Panc1 (cell line): ENCODE measurements at regions not wholly inside any gene's neighbourhood (a gene's known extent, or its start where the extent isn't known, plus 50 kb on each side); places are given as distances from the start of the nearest gene placed in this dataset.

ENCODE experiments used
- CTCF ChIP-seq: fragments of 450-650 bp; IDR thresholded peaks from 2 replicates; pipeline ENCODE4 v1.5.1; 2017; ENCODE audit warnings: mild to moderate bottlenecking
- POLR2AphosphoS5 ChIP-seq: IDR thresholded peaks from 2 replicates; pipeline ENCODE4 v1.6.1; 2012; ENCODE audit warnings: mild to moderate bottlenecking, low read depth, low read length, moderate library complexity
- TF ChIP-seq, protein P1 (sequence below), 2 experiments: IDR thresholded peaks; 2 replicates each; pipeline ENCODE4 v1.6.1; 2011 to 2012; ENCODE audit warnings: low read depth in 2 of 2, control low read depth in 1 of 2, low read length in 1 of 2, mild to moderate bottlenecking in 1 of 2, moderate library complexity in 1 of 2; ENCODE audit not compliant: insufficient read depth in 1 of 2

DNA sequence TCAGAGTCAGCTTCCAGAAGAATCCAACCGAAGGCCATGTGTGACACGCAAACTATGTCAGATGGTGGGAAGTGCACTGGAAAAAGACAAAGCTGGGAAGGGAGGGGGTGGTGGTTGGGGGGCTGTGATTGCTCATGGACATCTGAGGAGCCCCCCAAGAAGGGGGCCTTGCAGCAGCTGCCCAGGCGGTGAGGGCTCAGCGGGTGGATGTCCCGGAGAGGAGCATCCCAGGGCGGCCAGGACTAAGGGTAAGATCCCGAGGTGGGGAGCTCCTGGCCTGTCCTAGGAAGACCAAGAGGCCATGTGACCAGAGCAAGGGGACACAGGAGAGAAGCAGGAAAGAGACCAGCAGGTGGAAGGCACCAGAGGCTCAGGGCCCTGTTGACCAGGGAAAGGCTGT, 299.5 kb downstream of the PREX1 start:
- TF ChIP-seq CTCF (no peak), POLR2AphosphoS5 (no peak)
- TF ChIP-seq, protein P1, sequence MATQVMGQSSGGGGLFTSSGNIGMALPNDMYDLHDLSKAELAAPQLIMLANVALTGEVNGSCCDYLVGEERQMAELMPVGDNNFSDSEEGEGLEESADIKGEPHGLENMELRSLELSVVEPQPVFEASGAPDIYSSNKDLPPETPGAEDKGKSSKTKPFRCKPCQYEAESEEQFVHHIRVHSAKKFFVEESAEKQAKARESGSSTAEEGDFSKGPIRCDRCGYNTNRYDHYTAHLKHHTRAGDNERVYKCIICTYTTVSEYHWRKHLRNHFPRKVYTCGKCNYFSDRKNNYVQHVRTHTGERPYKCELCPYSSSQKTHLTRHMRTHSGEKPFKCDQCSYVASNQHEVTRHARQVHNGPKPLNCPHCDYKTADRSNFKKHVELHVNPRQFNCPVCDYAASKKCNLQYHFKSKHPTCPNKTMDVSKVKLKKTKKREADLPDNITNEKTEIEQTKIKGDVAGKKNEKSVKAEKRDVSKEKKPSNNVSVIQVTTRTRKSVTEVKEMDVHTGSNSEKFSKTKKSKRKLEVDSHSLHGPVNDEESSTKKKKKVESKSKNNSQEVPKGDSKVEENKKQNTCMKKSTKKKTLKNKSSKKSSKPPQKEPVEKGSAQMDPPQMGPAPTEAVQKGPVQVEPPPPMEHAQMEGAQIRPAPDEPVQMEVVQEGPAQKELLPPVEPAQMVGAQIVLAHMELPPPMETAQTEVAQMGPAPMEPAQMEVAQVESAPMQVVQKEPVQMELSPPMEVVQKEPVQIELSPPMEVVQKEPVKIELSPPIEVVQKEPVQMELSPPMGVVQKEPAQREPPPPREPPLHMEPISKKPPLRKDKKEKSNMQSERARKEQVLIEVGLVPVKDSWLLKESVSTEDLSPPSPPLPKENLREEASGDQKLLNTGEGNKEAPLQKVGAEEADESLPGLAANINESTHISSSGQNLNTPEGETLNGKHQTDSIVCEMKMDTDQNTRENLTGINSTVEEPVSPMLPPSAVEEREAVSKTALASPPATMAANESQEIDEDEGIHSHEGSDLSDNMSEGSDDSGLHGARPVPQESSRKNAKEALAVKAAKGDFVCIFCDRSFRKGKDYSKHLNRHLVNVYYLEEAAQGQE (IDR thresholded peaks at IDR 0.05; ENCODE audit: insufficient read depth in 1 of 2, low read depth in 2 of 2, low read length in 1 of 2), result no peak
